Left ventricle myocardium inferior (tissue), 1 donor: ENCODE measurements at regions not wholly inside any gene's neighbourhood (a gene's known extent, or its start where the extent isn't known, plus 50 kb on each side); places are given as distances from the start of the nearest gene placed in this dataset.

Source experiments
- DNase-seq: peaks from one replicate; pipeline ENCODE4 v3.0.0-alpha.2; 2020
- H3K27ac ChIP-seq: fragments of 200-600 bp; replicated peaks from 2 replicates; pipeline ENCODE4 v1.8.0; 2021
- H3K27me3 ChIP-seq: fragments of 200-600 bp; 2 replicates; pipeline ENCODE4 v1.8.0; 2021; ENCODE audit warnings: low read depth
- H3K36me3 ChIP-seq: fragments of 200-600 bp; 2 replicates; pipeline ENCODE4 v1.8.0; 2021
- H3K4me1 ChIP-seq: fragments of 200-600 bp; 2 replicates; pipeline ENCODE4 v1.8.0; 2021
- H3K4me3 ChIP-seq: fragments of 200-600 bp; 2 replicates; pipeline ENCODE4 v1.8.0; 2021; ENCODE audit warnings: mild to moderate bottlenecking, moderate library complexity
- H3K9me3 ChIP-seq: fragments of 200-600 bp; replicated peaks from 2 replicates; pipeline ENCODE4 v1.8.0; 2021
- intact Hi-C: fragments of 100-400 bp; cut with micrococcal nuclease; formaldehyde crosslinking; loops from one replicate; pipeline ENCODE4 v1.11.0; 2022
- TF ChIP-seq, protein P1 (sequence below): fragments of 200-600 bp; IDR thresholded peaks from 2 replicates; pipeline ENCODE4 v1.8.0; 2021; ENCODE audit warnings: antibody characterized with exemption, mild to moderate bottlenecking, borderline replicate concordance
- donor health status: DM: no; HTN: yes; CAD: no; lungs with severe emphysema.

DNA sequence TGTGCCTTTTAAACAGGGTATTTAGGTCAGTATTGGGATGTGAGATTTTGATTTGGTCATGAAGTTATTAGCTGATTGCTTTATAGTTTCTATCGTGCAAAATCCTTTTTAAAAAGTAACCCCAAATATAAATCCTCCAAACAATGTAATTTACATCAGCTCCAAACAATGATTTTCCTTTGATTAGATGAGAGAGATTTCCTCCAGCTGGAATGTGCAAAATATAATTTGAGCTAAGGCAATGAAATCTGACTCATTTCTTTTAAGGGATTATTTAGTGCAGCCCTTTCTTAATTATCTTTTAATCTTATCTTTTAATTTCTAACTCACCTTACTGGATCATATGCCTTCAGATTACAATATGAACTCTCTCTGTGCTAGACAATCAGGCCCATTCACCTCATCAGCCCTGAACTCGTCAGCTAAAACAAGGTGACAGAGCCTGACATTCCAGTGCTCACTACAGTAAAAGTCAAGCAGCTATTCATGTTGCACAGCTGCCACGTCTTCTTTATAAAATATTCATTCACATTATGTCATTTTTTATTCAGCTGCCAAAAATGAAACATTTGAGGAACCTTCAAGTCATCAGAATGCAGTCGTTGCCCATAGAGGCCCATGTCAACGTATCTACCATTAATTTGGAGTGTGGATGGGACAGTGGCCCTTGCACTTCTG, 440.1 kb downstream of the CBLN4 start:
- intact Hi-C loops = no loop called here
- Histone ChIP-seq H3K4me3 (no peak overlapping the region), H3K27me3 (no peaks in the 10 kb centered on the region), H3K36me3 (no peaks in the 10 kb centered on the region), H3K9me3 (peaks cover 5% of the 10 kb centered on the region), H3K27ac (no peak overlapping the region), H3K4me1 (no peaks in the 10 kb centered on the region)
- TF ChIP-seq, protein P1, sequence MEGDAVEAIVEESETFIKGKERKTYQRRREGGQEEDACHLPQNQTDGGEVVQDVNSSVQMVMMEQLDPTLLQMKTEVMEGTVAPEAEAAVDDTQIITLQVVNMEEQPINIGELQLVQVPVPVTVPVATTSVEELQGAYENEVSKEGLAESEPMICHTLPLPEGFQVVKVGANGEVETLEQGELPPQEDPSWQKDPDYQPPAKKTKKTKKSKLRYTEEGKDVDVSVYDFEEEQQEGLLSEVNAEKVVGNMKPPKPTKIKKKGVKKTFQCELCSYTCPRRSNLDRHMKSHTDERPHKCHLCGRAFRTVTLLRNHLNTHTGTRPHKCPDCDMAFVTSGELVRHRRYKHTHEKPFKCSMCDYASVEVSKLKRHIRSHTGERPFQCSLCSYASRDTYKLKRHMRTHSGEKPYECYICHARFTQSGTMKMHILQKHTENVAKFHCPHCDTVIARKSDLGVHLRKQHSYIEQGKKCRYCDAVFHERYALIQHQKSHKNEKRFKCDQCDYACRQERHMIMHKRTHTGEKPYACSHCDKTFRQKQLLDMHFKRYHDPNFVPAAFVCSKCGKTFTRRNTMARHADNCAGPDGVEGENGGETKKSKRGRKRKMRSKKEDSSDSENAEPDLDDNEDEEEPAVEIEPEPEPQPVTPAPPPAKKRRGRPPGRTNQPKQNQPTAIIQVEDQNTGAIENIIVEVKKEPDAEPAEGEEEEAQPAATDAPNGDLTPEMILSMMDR = no peak
- no peak for DNase-seq

GRCh38 chr20:55561259-55561658, 444.1 kb downstream of the CBLN4 start:
- TF ChIP-seq, protein P1 = no peak
- Histone ChIP-seq H3K9me3 (peaks cover 5% of the 10 kb centered on the region), H3K27me3 (no peaks in the 10 kb centered on the region), H3K36me3 (no peaks in the 10 kb centered on the region), H3K4me1 (no peaks in the 10 kb centered on the region), H3K27ac (no peak overlapping the region), H3K4me3 (no peak overlapping the region)
- DNase-seq = no peak
- intact Hi-C loops = no loop called here

DNA sequence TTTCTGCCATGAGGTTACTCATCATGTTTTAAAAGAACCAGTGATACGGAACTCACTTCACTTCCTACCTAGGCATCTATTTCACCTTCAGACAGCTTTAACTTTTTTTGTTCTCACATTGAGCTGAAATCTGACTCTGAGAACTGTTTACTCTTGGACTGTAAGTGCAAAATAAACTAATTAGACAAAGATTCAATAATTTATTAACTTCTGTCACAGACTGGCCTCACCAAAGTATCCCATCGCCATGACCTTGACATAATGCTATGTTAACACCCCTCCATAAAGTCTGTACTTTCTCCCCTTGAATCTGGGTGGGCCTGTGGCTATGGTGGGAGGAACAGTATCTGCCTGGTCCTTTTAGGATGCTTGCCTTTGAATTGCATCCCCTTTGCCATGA, 448.1 kb downstream of the CBLN4 start:
- Histone ChIP-seq H3K4me3 (no peak overlapping the region), H3K27ac (no peak overlapping the region), H3K9me3 (peaks cover 5% of the 10 kb centered on the region), H3K4me1 (no peaks in the 10 kb centered on the region), H3K36me3 (no peaks in the 10 kb centered on the region), H3K27me3 (no peaks in the 10 kb centered on the region)
- no peak for DNase-seq
- TF ChIP-seq, protein P1 = no peak
- intact Hi-C loops = no loop called here

GRCh38 chr20:55555075-55555650, 450.2 kb downstream of the CBLN4 start:
- intact Hi-C loops = no loop called here
- H3K27me3 ChIP-seq = no peaks in the 10 kb centered on the region
- no peak overlapping the region for H3K27ac ChIP-seq
- DNase-seq = no peak
- TF ChIP-seq, protein P1 = no peak
- H3K4me3 ChIP-seq = no peak overlapping the region
- no peaks in the 10 kb centered on the region for H3K9me3 ChIP-seq
- H3K36me3 ChIP-seq = no peaks in the 10 kb centered on the region
- no peaks in the 10 kb centered on the region for H3K4me1 ChIP-seq

GRCh38 chr20:55544638-55545037, 460.7 kb downstream of the CBLN4 start:
- Histone ChIP-seq H3K27ac (no peak overlapping the region), H3K36me3 (no peaks in the 10 kb centered on the region), H3K4me3 (no peak overlapping the region), H3K4me1 (no peaks in the 10 kb centered on the region), H3K9me3 (no peaks in the 10 kb centered on the region), H3K27me3 (no peaks in the 10 kb centered on the region)
- TF ChIP-seq, protein P1 = no peak
- intact Hi-C loops = no loop called here
- no peak for DNase-seq
